ENCODE measurements at regions not wholly inside any gene's neighbourhood (a gene's known extent, or its start where the extent isn't known, plus 50 kb on each side); places are given as distances from the start of the nearest gene placed in this dataset.

GRCh38 chr20:47417245-47418068 lies 61.0 kb upstream of the ZMYND8 start:
- ATAC-seq (no peak), FAIRE-seq (no peak)
- WGBS, 2 donors, result 91 to 93% methylated on average over 7 of the region's 7 CpGs

DNA sequence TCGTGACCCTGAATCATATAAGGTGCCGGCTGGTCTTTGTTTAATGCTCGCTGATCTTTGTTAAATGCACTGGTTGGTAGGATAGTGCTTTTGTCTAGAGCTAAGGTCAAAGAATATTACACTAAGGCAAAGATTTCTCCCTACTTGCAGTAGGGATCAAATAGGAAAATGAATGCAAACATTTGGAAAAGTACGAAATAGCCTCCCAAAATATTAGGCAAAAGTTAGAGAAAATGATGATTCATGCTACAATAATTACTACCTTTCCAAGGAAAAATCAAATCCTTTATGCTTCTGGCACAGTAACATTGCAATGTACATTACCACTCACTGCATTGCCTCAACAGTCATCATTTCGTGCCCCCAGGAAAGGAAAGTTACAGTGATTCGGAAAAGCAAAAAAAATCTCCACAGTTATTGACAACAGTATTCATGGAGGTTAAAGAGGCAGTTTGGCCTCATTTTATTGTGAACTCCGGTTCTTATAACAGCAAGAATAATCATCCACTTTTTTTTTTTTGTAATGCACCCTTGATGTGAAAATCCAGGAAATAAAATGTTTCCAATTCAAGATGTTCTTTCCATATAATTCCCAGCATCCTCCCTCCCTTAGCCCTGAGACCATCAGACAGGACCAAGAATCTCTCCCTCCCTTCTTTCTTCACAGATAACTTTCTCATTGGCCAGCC lies 61.7 kb upstream of the ZMYND8 start:
- TF ChIP-seq, protein P1, sequence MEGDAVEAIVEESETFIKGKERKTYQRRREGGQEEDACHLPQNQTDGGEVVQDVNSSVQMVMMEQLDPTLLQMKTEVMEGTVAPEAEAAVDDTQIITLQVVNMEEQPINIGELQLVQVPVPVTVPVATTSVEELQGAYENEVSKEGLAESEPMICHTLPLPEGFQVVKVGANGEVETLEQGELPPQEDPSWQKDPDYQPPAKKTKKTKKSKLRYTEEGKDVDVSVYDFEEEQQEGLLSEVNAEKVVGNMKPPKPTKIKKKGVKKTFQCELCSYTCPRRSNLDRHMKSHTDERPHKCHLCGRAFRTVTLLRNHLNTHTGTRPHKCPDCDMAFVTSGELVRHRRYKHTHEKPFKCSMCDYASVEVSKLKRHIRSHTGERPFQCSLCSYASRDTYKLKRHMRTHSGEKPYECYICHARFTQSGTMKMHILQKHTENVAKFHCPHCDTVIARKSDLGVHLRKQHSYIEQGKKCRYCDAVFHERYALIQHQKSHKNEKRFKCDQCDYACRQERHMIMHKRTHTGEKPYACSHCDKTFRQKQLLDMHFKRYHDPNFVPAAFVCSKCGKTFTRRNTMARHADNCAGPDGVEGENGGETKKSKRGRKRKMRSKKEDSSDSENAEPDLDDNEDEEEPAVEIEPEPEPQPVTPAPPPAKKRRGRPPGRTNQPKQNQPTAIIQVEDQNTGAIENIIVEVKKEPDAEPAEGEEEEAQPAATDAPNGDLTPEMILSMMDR (IDR thresholded peaks at IDR 0.05), result no peak
- H3K27ac ChIP-seq, result no peak overlapping the region
- FAIRE-seq, result no peak
- H3K9me3 ChIP-seq, result no peaks in the 10 kb centered on the region
- H3K27me3 ChIP-seq, result no peaks in the 10 kb centered on the region
- H3K36me3 ChIP-seq, result no peaks in the 10 kb centered on the region
- DNase-seq, result no peak
- H3K4me3 ChIP-seq, result no peak overlapping the region
- intact Hi-C loops (cut with DNase I), result no loop called here
- WGBS, 2 donors, result 69 to 71% methylated on average over 7 of the region's 7 CpGs
- peaks cover 0 to 6% (median 0%) of the 10 kb centered on the region in 3 donors for H3K4me1 ChIP-seq
- ATAC-seq, result no peak

More at GRCh38 chr20:47417245-47418068, 61.0 kb upstream of the ZMYND8 start:
- intact Hi-C loops (cut with DNase I), result no loop called here
- TF ChIP-seq, protein P1 (IDR thresholded peaks at IDR 0.05), result no peak
- Histone ChIP-seq H3K9me3 (no peaks in the 10 kb centered on the region), H3K27me3 (no peaks in the 10 kb centered on the region), H3K4me1 (peaks cover 0 to 6% (median 0%) of the 10 kb centered on the region in 3 donors), H3K27ac (no peak overlapping the region), H3K36me3 (no peaks in the 10 kb centered on the region), H3K4me3 (no peak overlapping the region)
- DNase-seq, result no peak

DNA sequence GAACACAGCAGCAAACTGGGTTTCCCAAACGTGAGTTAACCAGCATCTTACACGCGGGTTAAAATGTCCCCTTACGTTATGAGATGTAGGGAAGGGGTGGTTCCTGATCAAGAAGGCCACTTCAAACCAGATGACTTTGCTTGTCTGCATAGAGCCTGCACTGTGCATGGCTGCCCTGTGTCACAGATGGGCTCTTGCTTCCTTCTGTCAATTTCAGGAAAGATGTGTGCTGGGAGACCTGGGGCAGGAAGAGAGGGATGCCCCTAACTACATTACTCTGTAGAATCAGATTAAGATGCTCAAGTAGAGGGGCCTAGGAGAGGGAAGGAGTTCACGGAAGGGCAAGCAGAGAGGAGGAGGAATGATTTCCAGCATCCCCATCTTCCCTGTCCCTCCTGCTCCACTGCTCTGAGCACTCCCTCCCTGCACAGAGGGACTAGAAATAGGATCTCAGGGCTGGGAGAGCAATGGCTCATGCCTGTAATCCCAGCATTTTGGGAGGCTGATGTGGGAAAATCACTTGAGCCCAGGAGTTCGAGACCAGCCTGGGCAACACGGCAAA lies 63.5 kb upstream of the ZMYND8 start:
- H3K27me3 ChIP-seq, result no peaks in the 10 kb centered on the region
- H3K36me3 ChIP-seq, result no peaks in the 10 kb centered on the region
- intact Hi-C loops (cut with DNase I), result no loop called here
- no peak overlapping the region for H3K27ac ChIP-seq
- no peak overlapping the region for H3K4me3 ChIP-seq
- FAIRE-seq (no peak), ATAC-seq (no peak), DNase-seq (no peak)
- peaks cover 0 to 2% (median 0%) of the 10 kb centered on the region in 3 donors for H3K4me1 ChIP-seq
- H3K9me3 ChIP-seq, result no peaks in the 10 kb centered on the region
- TF ChIP-seq, protein P1 (IDR thresholded peaks at IDR 0.05), result no peak
- 80 to 90% methylated on average over 7 of the region's 7 CpGs for WGBS, 2 donors

DNA sequence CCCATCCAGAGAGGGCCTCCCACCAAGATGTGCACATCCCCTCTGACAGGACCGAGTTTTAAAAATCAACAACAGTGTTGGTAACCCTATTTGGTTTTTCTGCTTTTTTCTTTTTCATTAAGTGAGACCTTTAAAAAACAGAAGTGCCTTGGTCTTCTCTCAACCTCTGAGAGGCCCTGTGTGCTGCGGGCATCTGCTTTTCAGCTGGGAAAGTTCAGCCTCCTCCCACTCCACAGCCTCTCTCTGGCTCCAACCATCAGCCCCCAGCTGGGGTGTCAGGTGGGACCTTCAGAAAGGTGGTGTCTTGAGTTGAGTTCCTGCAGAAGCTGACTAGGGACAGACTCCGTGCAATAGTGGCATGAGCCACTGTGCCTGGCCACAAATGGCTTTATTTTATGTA lies 64.6 kb upstream of the ZMYND8 start:
- TF ChIP-seq, protein P1 (IDR thresholded peaks at IDR 0.05), result no peak
- Histone ChIP-seq H3K4me1 (no peaks in the 10 kb centered on the region), H3K27ac (no peak overlapping the region), H3K36me3 (no peaks in the 10 kb centered on the region), H3K4me3 (no peak overlapping the region), H3K27me3 (no peaks in the 10 kb centered on the region), H3K9me3 (no peaks in the 10 kb centered on the region)
- DNase-seq, result no peak
- FAIRE-seq, result no peak
- no peak for ATAC-seq
- 75 to 82% methylated on average over 3 of the region's 3 CpGs for WGBS, 2 donors
- intact Hi-C loops (cut with DNase I), result no loop called here
